ENCODE measurements at regions not wholly inside any gene's neighbourhood (a gene's known extent, or its start where the extent isn't known, plus 50 kb on each side); places are given as distances from the start of the nearest gene placed in this dataset.

DNA sequence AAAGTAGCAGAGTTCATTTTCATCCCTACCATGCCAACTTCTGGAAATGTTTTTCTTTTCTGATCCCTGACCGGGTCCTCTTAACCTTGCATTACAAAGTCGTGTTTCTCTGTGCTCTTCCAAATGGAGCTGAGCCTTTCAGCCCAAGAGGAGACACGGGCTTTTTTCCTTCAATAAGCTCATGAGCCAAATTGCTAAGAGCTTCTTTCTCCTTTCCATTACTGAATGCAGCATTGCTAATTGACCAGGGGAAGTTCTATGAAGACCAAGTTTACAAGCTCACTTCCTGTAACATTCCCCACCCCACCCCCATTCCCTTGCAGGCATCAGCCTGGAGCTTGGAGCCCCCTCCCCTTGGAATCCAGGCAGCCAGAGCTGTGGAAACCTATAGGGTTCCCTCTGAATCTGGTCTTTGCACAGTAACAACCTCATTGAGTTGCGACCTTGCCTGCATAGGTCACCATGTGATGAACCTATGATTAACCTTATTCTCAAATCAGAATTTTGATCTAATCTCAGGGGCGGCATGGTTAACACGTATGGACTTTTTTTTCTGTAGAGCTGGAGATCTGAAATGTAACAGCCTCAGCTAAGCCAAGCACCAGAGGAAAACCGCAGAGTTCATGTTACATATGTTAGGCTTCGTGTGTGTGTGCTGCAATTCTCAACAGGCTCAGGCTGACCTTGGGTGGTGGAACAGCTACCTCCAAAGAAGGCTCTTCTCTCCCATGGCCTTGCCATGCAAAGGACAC, 395.7 kb upstream of the ZNF462 start:
- no peaks in the 10 kb centered on the region for H3K23me2 ChIP-seq (ENCODE audit: low read depth, low read length)
- peak overlapping the region; percentile 73 for H4K5ac ChIP-seq (ENCODE audit: insufficient read length, low read depth, low read length)
- WGBS, 2 experiments (ENCODE audit: extremely low coverage in 1 of 2, insufficient coverage in 1 of 2, insufficient read length in 1 of 2, insufficient replicate concordance in 2 of 2, low coverage in 1 of 2, low lambda C conversion rate in 2 of 2, missing lambda C conversion rate in 1 of 2) = 47% methylated on average over 8 of the region's 8 CpGs; no CpG with 5 or more reads in 1 of the 2 experiments
- H3K4me2 ChIP-seq (ENCODE audit: insufficient read depth in 1 of 2, low read depth in 2 of 2, low read length in 2 of 2) = peak overlapping the region in 1 of 2 experiments; percentile 0; a peak in 1 of 4 replicates
- CTCF ChIA-PET (ENCODE audit: partially characterized antibody) = interaction anchor here (0.6 to 1.5 kb wide), 4 partner anchors 13 to 625 kb away, joined by 3 read pairs; no protein-coding TSS in a partner anchor
- no peaks in the 10 kb centered on the region for H3K9me3 ChIP-seq (ENCODE audit: insufficient read depth in 2 of 2, low read depth in 1 of 2, low read length in 1 of 2)
- no peaks in the 10 kb centered on the region for H3K36me3 ChIP-seq (ENCODE audit: control insufficient read depth in 2 of 4, insufficient read depth in 4 of 4, low read length in 3 of 4)
- DNase-seq (ENCODE audit: low read depth in 1 of 2, low spot score in 2 of 2) (peak; percentile 41 to 59), FAIRE-seq (peak; percentile 70)
- no peak overlapping the region for H3K23ac ChIP-seq (ENCODE audit: insufficient read length)
- peak overlapping the region; percentile 55 for H3K14ac ChIP-seq (ENCODE audit: insufficient read length)
- H2AK5ac ChIP-seq (ENCODE audit: low read depth, low read length) = 0 out of 2 replicates have a peak overlapping the region, but pooled peaks have one; percentile 41
- no peak overlapping the region for H4K8ac ChIP-seq (ENCODE audit: extremely low read depth, insufficient read depth, low read length)
- H3K18ac ChIP-seq (ENCODE audit: extremely low read depth, low read length) = peak overlapping the region; percentile 63
- POLR2A ChIA-PET (ENCODE audit: partially characterized antibody) = interaction anchor here (0.9 to 1.2 kb wide), 2 partner anchors 69 to 411 kb away, joined by 3 read pairs; no protein-coding TSS in a partner anchor
- no peaks in the 10 kb centered on the region for H3K79me1 ChIP-seq (ENCODE audit: low read depth, low read length)
- peak overlapping the region; percentile 39; the same call in 1 of the 2 replicates for H3K27ac ChIP-seq (ENCODE audit: low read depth, low read length)
- peak overlapping the region; percentile 55 for H2BK120ac ChIP-seq (replicated peaks; ENCODE audit: low read depth, low read length)
- H3K4me3 ChIP-seq (ENCODE audit: extremely low read depth in 1 of 4, insufficient read depth in 2 of 4, low read depth in 3 of 4, low read length in 4 of 4) = peak overlapping the region in 1 of 4 experiments; percentile 12; a peak in 1 of 8 replicates
- no peaks in the 10 kb centered on the region for H3K27me3 ChIP-seq (replicated peaks in 1 of 4; ENCODE audit: control insufficient read depth in 3 of 4, extremely low read depth in 1 of 4, insufficient read depth in 3 of 4, low read length in 3 of 4)
- peak overlapping the region; percentile 94; the same call in 1 of the 2 replicates for H2BK12ac ChIP-seq (ENCODE audit: low read depth, low read length)
- H4K91ac ChIP-seq (replicated peaks; ENCODE audit: insufficient read length, low read length) = peak overlapping the region; percentile 71
- H3K79me2 ChIP-seq (ENCODE audit: control insufficient read depth in 1 of 2, insufficient read depth in 2 of 2, low read length in 2 of 2) = no peaks in the 10 kb centered on the region
- H3K56ac ChIP-seq (replicated peaks; ENCODE audit: insufficient read length, low read depth, low read length) = no peak overlapping the region
- peak overlapping the region; percentile 84 for H2BK20ac ChIP-seq (ENCODE audit: low read length)
- H3K4ac ChIP-seq (replicated peaks; ENCODE audit: insufficient read length, low read depth, low read length) = peak overlapping the region; percentile 95
- 0 out of 2 replicates have a peak overlapping the region, but pooled peaks have one; percentile 21 for H2BK15ac ChIP-seq (ENCODE audit: low read length)
- H2BK5ac ChIP-seq (ENCODE audit: low read depth, low read length) = peak overlapping the region; percentile 77; the same call in 1 of the 2 replicates
- H3K4me1 ChIP-seq (replicated peaks in 1 of 4; ENCODE audit: control insufficient read depth in 3 of 4, insufficient read depth in 4 of 4, low read length in 3 of 4) = peaks cover 0 to 12% (median 6%) of the 10 kb centered on the region in 4 experiments; a peak in 3 of 7 replicates
- no peak overlapping the region for H3K9ac ChIP-seq (replicated peaks in 1 of 4; ENCODE audit: extremely low read depth in 1 of 4, low read depth in 3 of 4, low read length in 3 of 4)
- peak overlapping the region; percentile 90 for H2AFZ ChIP-seq (ENCODE audit: low read length)
- H4K20me1 ChIP-seq (replicated peaks in 1 of 2; ENCODE audit: control insufficient read depth in 1 of 2, insufficient read depth in 2 of 2, low read length in 2 of 2) = no peaks in the 10 kb centered on the region
- TF ChIP-seq TCF12 (IDR thresholded peaks at IDR 0.05; ENCODE audit: low read depth, low read length) = no peak
- TF ChIP-seq JUND (IDR thresholded peaks at IDR 0.05; ENCODE audit: low read length) = no peak
- TF ChIP-seq CHD2 (IDR thresholded peaks at IDR 0.05; ENCODE audit: low read length) = no peak
- no peak for TF ChIP-seq HDAC6 (IDR thresholded peaks at IDR 0.05; ENCODE audit: low read depth, low read length)
- no peak for TF ChIP-seq KDM5A (IDR thresholded peaks at IDR 0.05; ENCODE audit: low read length)
- TF ChIP-seq RAD21 (IDR thresholded peaks at IDR 0.05 in 1 of 2, conservative IDR thresholded peaks at IDR 0.05 in 1 of 2; ENCODE audit: low read depth in 2 of 2, low read length in 2 of 2) = no peak
- TF ChIP-seq SRF (IDR thresholded peaks at IDR 0.05; ENCODE audit: low read depth, low read length) = no peak
- TF ChIP-seq FOSL1 (IDR thresholded peaks at IDR 0.05; ENCODE audit: insufficient read depth, low read depth, low read length) = no peak
- no peak for TF ChIP-seq CBX5 (IDR thresholded peaks at IDR 0.05; ENCODE audit: low read depth, low read length)
- TF ChIP-seq EGR1 (IDR thresholded peaks at IDR 0.05; ENCODE audit: borderline replicate concordance, low read depth, low read length) = no peak
- no peak for TF ChIP-seq USF2 (IDR thresholded peaks at IDR 0.05; ENCODE audit: low read length)

Measured in H1 (cell line).